ENCODE measurements at regions not wholly inside any gene's neighbourhood (a gene's known extent, or its start where the extent isn't known, plus 50 kb on each side); places are given as distances from the start of the nearest gene placed in this dataset.

GRCh38 chrX:3230496-3230895 lies 116.0 kb downstream of the MXRA5 start (continued):
- TF ChIP-seq NCOA5 (CRISPR knock-in tag; IDR thresholded peaks at IDR 0.05) (no peak), EEA1 (CRISPR knock-in tag; IDR thresholded peaks at IDR 0.05; ENCODE audit: borderline replicate concordance) (no peak), ZSCAN29 (CRISPR knock-in tag; conservative IDR thresholded peaks at IDR 0.05) (no peak), ARNT2 (CRISPR knock-in tag; IDR thresholded peaks at IDR 0.05; ENCODE audit: low read depth) (no peak)

- ATAC-seq (no peak), DNase-seq (ENCODE audit: low spot score) (no peak), FAIRE-seq (no peak)
- ChIA-PET POLR2A (no interaction called here), CTCF (ENCODE audit: low intra/inter-chr PET ratio, low total read pairs) (no interaction called here)
- no peak overlapping the region for H3K4me3 ChIP-seq (replicated peaks in 1 of 3; ENCODE audit: insufficient read depth in 1 of 3, low read depth in 2 of 3, low read length in 3 of 3)
- H3K9me3 ChIP-seq (ENCODE audit: low read length) = no peaks in the 10 kb centered on the region
- H3K4me1 ChIP-seq (ENCODE audit: insufficient read depth, low read length) = no peaks in the 10 kb centered on the region
- TF ChIP-seq ZSCAN9 (CRISPR knock-in tag; IDR thresholded peaks at IDR 0.05; ENCODE audit: borderline replicate concordance) (no peak), NCOA1 (CRISPR knock-in tag; IDR thresholded peaks at IDR 0.05) (no peak), ZNF253 (CRISPR knock-in tag; IDR thresholded peaks at IDR 0.05; ENCODE audit: borderline replicate concordance) (no peak), BCL6 (CRISPR knock-in tag; IDR thresholded peaks at IDR 0.05) (no peak), AKAP8 (CRISPR knock-in tag; IDR thresholded peaks at IDR 0.05) (no peak), MXD3 (CRISPR knock-in tag; IDR thresholded peaks at IDR 0.05) (no peak), MED13 (CRISPR knock-in tag; IDR thresholded peaks at IDR 0.05) (no peak), ZBTB3 (CRISPR knock-in tag; IDR thresholded peaks at IDR 0.05; ENCODE audit: borderline replicate concordance, low read depth) (no peak)
- TF ChIP-seq, protein P1, sequence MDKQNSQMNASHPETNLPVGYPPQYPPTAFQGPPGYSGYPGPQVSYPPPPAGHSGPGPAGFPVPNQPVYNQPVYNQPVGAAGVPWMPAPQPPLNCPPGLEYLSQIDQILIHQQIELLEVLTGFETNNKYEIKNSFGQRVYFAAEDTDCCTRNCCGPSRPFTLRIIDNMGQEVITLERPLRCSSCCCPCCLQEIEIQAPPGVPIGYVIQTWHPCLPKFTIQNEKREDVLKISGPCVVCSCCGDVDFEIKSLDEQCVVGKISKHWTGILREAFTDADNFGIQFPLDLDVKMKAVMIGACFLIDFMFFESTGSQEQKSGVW (CRISPR knock-in tag; IDR thresholded peaks at IDR 0.05; ENCODE audit: borderline replicate concordance) = no peak
- H3K9ac ChIP-seq (ENCODE audit: insufficient read depth, low read depth, low read length) = no peak overlapping the region
- intact Hi-C loops (cut with micrococcal nuclease; ENCODE audit: unreplicated experiment) = no loop called here
- H3K79me2 ChIP-seq (ENCODE audit: insufficient read depth, low read length) = no peaks in the 10 kb centered on the region
- H3K27ac ChIP-seq (ENCODE audit: extremely low read length, insufficient read depth, low read length) = no peak overlapping the region
- 77% methylated on average over 1 of the region's 1 CpG for WGBS (ENCODE audit: low lambda C conversion rate)
- BruUV-seq (replicated peaks) = no TSS peak
- no peak overlapping the region for H3K4me2 ChIP-seq (ENCODE audit: low read depth, low read length)
- no peaks in the 10 kb centered on the region for H3K36me3 ChIP-seq (replicated peaks in 1 of 2; ENCODE audit: control insufficient read depth in 1 of 2, insufficient read depth in 2 of 2, low read length in 2 of 2)
- H3K27me3 ChIP-seq (ENCODE audit: control insufficient read depth in 1 of 2, insufficient read depth in 2 of 2, low read length in 2 of 2) = no peaks in the 10 kb centered on the region; a peak in 1 of 5 replicates
- in situ Hi-C loops (cut with HindIII; ENCODE audit: extremely low pct_ligation_motif_present, low pct_unique_long_range_greater_than_20kb) = no loop called here
- no peaks in the 10 kb centered on the region for H4K20me1 ChIP-seq (ENCODE audit: insufficient read depth, low read length)
- no peak overlapping the region for H2AFZ ChIP-seq (ENCODE audit: low read length)
These were observed 118.9 kb downstream of the MXRA5 start for GRCh38 chrX:3227526-3227925.
